Activated T-helper 9 cell treated with anti-CD3 and anti-CD28 coated beads, Interleukin-2, amount 50 U/mL, for 16 hours (primary cell): ENCODE measurements at regions not wholly inside any gene's neighbourhood (a gene's known extent, or its start where the extent isn't known, plus 50 kb on each side); places are given as distances from the start of the nearest gene placed in this dataset.

Experiments used
- DNase-seq: peaks from one replicate; pipeline ENCODE4 v3.0.0-alpha.2; 2020; ENCODE audit warnings: low read depth

- no peak for DNase-seq
These were observed 240.4 kb upstream of the POU3F1 start for GRCh38 chr1:38287036-38287435.

GRCh38 chr1:38285807-38286530 is 239.4 kb upstream of the POU3F1 start:
- no peak for DNase-seq

- no peak for DNase-seq
These were observed 238.4 kb upstream of the POU3F1 start for GRCh38 chr1:38284953-38285352.

- DNase-seq, result no peak
These were observed 237.3 kb upstream of the POU3F1 start for GRCh38 chr1:38283696-38284470.

GRCh38 chr1:38279148-38279547 is 232.6 kb upstream of the POU3F1 start:
- no peak for DNase-seq

GRCh38 chr1:38277646-38278045 is 231.1 kb upstream of the POU3F1 start:
- no peak for DNase-seq

- DNase-seq, result no peak
These were observed 229.4 kb upstream of the POU3F1 start for GRCh38 chr1:38275960-38276359.

GRCh38 chr1:38274974-38275373 is 228.4 kb upstream of the POU3F1 start:
- DNase-seq, result no peak

- no peak for DNase-seq
These were observed 226.7 kb upstream of the POU3F1 start for GRCh38 chr1:38273196-38273804.

GRCh38 chr1:38272515-38272914 is 225.9 kb upstream of the POU3F1 start:
- DNase-seq, result no peak

GRCh38 chr1:38270849-38271633 is 224.4 kb upstream of the POU3F1 start:
- no peak for DNase-seq

GRCh38 chr1:38269923-38270848 is 223.6 kb upstream of the POU3F1 start:
- DNase-seq, result no peak

- DNase-seq, result no peak
These were observed 221.6 kb upstream of the POU3F1 start for GRCh38 chr1:38268226-38268625.

GRCh38 chr1:38267037-38268036 is 220.7 kb upstream of the POU3F1 start:
- no peak for DNase-seq

GRCh38 chr1:38266197-38266520 is 219.6 kb upstream of the POU3F1 start:
- no peak for DNase-seq

- DNase-seq, result no peak
These were observed 219.0 kb upstream of the POU3F1 start for GRCh38 chr1:38265293-38266196.

- no peak for DNase-seq
These were observed 216.8 kb upstream of the POU3F1 start for GRCh38 chr1:38263438-38263837.

- DNase-seq, result no peak
These were observed 215.0 kb upstream of the POU3F1 start for GRCh38 chr1:38261574-38261973.

- no peak for DNase-seq
These were observed 211.6 kb upstream of the POU3F1 start for GRCh38 chr1:38258085-38258627.
